ENCODE measurements at regions not wholly inside any gene's neighbourhood (a gene's known extent, or its start where the extent isn't known, plus 50 kb on each side); places are given as distances from the start of the nearest gene placed in this dataset.

- Histone ChIP-seq H3K27me3 (ENCODE audit: control insufficient read depth in 2 of 2, insufficient read depth in 2 of 2, low read length in 2 of 2) (no peaks in the 10 kb centered on the region), H3K27ac (ENCODE audit: low read depth, low read length) (no peak overlapping the region), H3K4me1 (ENCODE audit: control insufficient read depth in 2 of 2, insufficient read depth in 2 of 2, low read length in 2 of 2) (no peaks in the 10 kb centered on the region), H3K4me3 (ENCODE audit: low read length) (no peak overlapping the region), H3K9me3 (ENCODE audit: control insufficient read depth in 2 of 3, low read length in 3 of 3) (no peaks in the 10 kb centered on the region), H3K36me3 (ENCODE audit: control insufficient read depth in 2 of 3, insufficient read depth in 3 of 3, low read length in 3 of 3) (no peaks in the 10 kb centered on the region)
- ChIA-PET CTCF (no interaction called here), POLR2A (no interaction called here)
- peaks cover 0 to 16% (median 5%) of the 10 kb centered on the region in 5 donors for H3K27me3 Mint-ChIP-seq
- peaks cover 0 to 2% (median 0%) of the 10 kb centered on the region in 11 donors for H3K9me3 Mint-ChIP-seq
- H3K4me3 Mint-ChIP-seq = no peak overlapping the region
- no peak overlapping the region for H3K27ac Mint-ChIP-seq
- ATAC-seq (no peak), DNase-seq (no peak)
- no peaks in the 10 kb centered on the region for H3K36me3 Mint-ChIP-seq
- H3K4me1 Mint-ChIP-seq = no peaks in the 10 kb centered on the region
- intact Hi-C loops (cut with micrococcal nuclease) = no loop called here
Measured at GRCh38 chr14:25121337-25122129, 71.6 kb upstream of the STXBP6 start.

- ChIA-PET POLR2A (no interaction called here), CTCF (no interaction called here)
- H3K4me1 Mint-ChIP-seq = no peaks in the 10 kb centered on the region
- intact Hi-C loops (cut with micrococcal nuclease) = no loop called here
- no peaks in the 10 kb centered on the region for H3K36me3 ChIP-seq (ENCODE audit: control insufficient read depth in 2 of 3, insufficient read depth in 3 of 3, low read length in 3 of 3)
- H3K4me3 ChIP-seq (ENCODE audit: low read length) = no peak overlapping the region
- ATAC-seq (no peak), DNase-seq (no peak)
- no peaks in the 10 kb centered on the region for H3K4me1 ChIP-seq (ENCODE audit: control insufficient read depth in 2 of 2, insufficient read depth in 2 of 2, low read length in 2 of 2)
- peaks cover 0 to 16% (median 4%) of the 10 kb centered on the region in 5 donors for H3K27me3 Mint-ChIP-seq
- H3K27me3 ChIP-seq (ENCODE audit: control insufficient read depth in 2 of 2, insufficient read depth in 2 of 2, low read length in 2 of 2) = no peaks in the 10 kb centered on the region
- no peaks in the 10 kb centered on the region for H3K36me3 Mint-ChIP-seq
- H3K27ac ChIP-seq (ENCODE audit: low read depth, low read length) = no peak overlapping the region
- H3K4me3 Mint-ChIP-seq = no peak overlapping the region
- H3K9me3 ChIP-seq (ENCODE audit: control insufficient read depth in 2 of 3, low read length in 3 of 3) = no peaks in the 10 kb centered on the region
- peaks cover 0 to 2% (median 0%) of the 10 kb centered on the region in 11 donors for H3K9me3 Mint-ChIP-seq
- no peak overlapping the region for H3K27ac Mint-ChIP-seq
Measured at GRCh38 chr14:25120261-25120660, 70.3 kb upstream of the STXBP6 start.

- POLR2A ChIA-PET = no interaction called here
- Mint-ChIP-seq H3K4me3 (no peak overlapping the region), H3K36me3 (no peaks in the 10 kb centered on the region), H3K27ac (no peak overlapping the region), H3K27me3 (peaks cover 0 to 22% (median 14%) of the 10 kb centered on the region in 5 donors), H3K4me1 (no peaks in the 10 kb centered on the region), H3K9me3 (peaks cover 0 to 3% (median 0%) of the 10 kb centered on the region in 11 donors)
- H3K4me3 ChIP-seq (ENCODE audit: low read length) = no peak overlapping the region
- intact Hi-C loops (cut with micrococcal nuclease) = no loop called here
- DNase-seq (no peak), ATAC-seq (no peak)
- CTCF ChIA-PET = no interaction called here
- H3K27me3 ChIP-seq (ENCODE audit: control insufficient read depth in 2 of 2, insufficient read depth in 2 of 2, low read length in 2 of 2) = no peaks in the 10 kb centered on the region
- no peaks in the 10 kb centered on the region for H3K9me3 ChIP-seq (ENCODE audit: control insufficient read depth in 2 of 3, low read length in 3 of 3)
- H3K4me1 ChIP-seq (ENCODE audit: control insufficient read depth in 2 of 2, insufficient read depth in 2 of 2, low read length in 2 of 2) = no peaks in the 10 kb centered on the region
- H3K36me3 ChIP-seq (ENCODE audit: control insufficient read depth in 2 of 3, insufficient read depth in 3 of 3, low read length in 3 of 3) = no peaks in the 10 kb centered on the region
- H3K27ac ChIP-seq (ENCODE audit: low read depth, low read length) = no peak overlapping the region
Measured at GRCh38 chr14:25118671-25119070, 68.7 kb upstream of the STXBP6 start.

- no peaks in the 10 kb centered on the region for H3K4me1 ChIP-seq (ENCODE audit: control insufficient read depth in 2 of 2, insufficient read depth in 2 of 2, low read length in 2 of 2)
- no peak overlapping the region for H3K27ac Mint-ChIP-seq
- intact Hi-C loops (cut with micrococcal nuclease) = no loop called here
- H3K4me3 ChIP-seq (ENCODE audit: low read length) = no peak overlapping the region
- no peaks in the 10 kb centered on the region for H3K9me3 ChIP-seq (ENCODE audit: control insufficient read depth in 2 of 3, low read length in 3 of 3)
- POLR2A ChIA-PET = no interaction called here
- CTCF ChIA-PET = no interaction called here
- no peaks in the 10 kb centered on the region for H3K36me3 Mint-ChIP-seq
- H3K27me3 ChIP-seq (ENCODE audit: control insufficient read depth in 2 of 2, insufficient read depth in 2 of 2, low read length in 2 of 2) = no peaks in the 10 kb centered on the region
- H3K27me3 Mint-ChIP-seq = peaks cover 0 to 25% (median 20%) of the 10 kb centered on the region in 5 donors
- no peak overlapping the region for H3K4me3 Mint-ChIP-seq
- H3K27ac ChIP-seq (ENCODE audit: low read depth, low read length) = no peak overlapping the region
- no peak for ATAC-seq
- no peak for DNase-seq
- peaks cover 0 to 4% (median 0%) of the 10 kb centered on the region in 11 donors for H3K9me3 Mint-ChIP-seq
- no peaks in the 10 kb centered on the region for H3K36me3 ChIP-seq (ENCODE audit: control insufficient read depth in 2 of 3, insufficient read depth in 3 of 3, low read length in 3 of 3)
- no peaks in the 10 kb centered on the region for H3K4me1 Mint-ChIP-seq
Measured at GRCh38 chr14:25117342-25117741, 67.4 kb upstream of the STXBP6 start.

GRCh38 chr14:25116607-25117006 is 66.7 kb upstream of the STXBP6 start:
- Mint-ChIP-seq H3K27ac (no peak overlapping the region), H3K4me3 (no peak overlapping the region), H3K36me3 (no peaks in the 10 kb centered on the region), H3K27me3 (peaks cover 0 to 25% (median 20%) of the 10 kb centered on the region in 5 donors), H3K9me3 (peaks cover 0 to 3% (median 0%) of the 10 kb centered on the region in 11 donors), H3K4me1 (no peaks in the 10 kb centered on the region)
- Histone ChIP-seq H3K4me1 (ENCODE audit: control insufficient read depth in 2 of 2, insufficient read depth in 2 of 2, low read length in 2 of 2) (no peaks in the 10 kb centered on the region), H3K36me3 (ENCODE audit: control insufficient read depth in 2 of 3, insufficient read depth in 3 of 3, low read length in 3 of 3) (no peaks in the 10 kb centered on the region), H3K27me3 (ENCODE audit: control insufficient read depth in 2 of 2, insufficient read depth in 2 of 2, low read length in 2 of 2) (no peaks in the 10 kb centered on the region), H3K9me3 (ENCODE audit: control insufficient read depth in 2 of 3, low read length in 3 of 3) (no peaks in the 10 kb centered on the region), H3K4me3 (ENCODE audit: low read length) (no peak overlapping the region), H3K27ac (ENCODE audit: low read depth, low read length) (no peak overlapping the region)
- intact Hi-C loops (cut with micrococcal nuclease) = no loop called here
- no peak for DNase-seq
- POLR2A ChIA-PET = no interaction called here
- ATAC-seq = no peak
- CTCF ChIA-PET = no interaction called here

GRCh38 chr14:25113394-25113793 is 63.4 kb upstream of the STXBP6 start:
- intact Hi-C loops (cut with micrococcal nuclease) = no loop called here
- Mint-ChIP-seq H3K9me3 (peaks cover 0 to 3% (median 0%) of the 10 kb centered on the region in 11 donors), H3K36me3 (no peaks in the 10 kb centered on the region), H3K27me3 (peaks cover 0 to 31% (median 26%) of the 10 kb centered on the region in 5 donors), H3K4me1 (no peaks in the 10 kb centered on the region), H3K27ac (no peak overlapping the region), H3K4me3 (no peak overlapping the region)
- Histone ChIP-seq H3K4me3 (ENCODE audit: low read length) (no peak overlapping the region), H3K9me3 (ENCODE audit: control insufficient read depth in 2 of 3, low read length in 3 of 3) (no peaks in the 10 kb centered on the region), H3K27me3 (ENCODE audit: control insufficient read depth in 2 of 2, insufficient read depth in 2 of 2, low read length in 2 of 2) (no peaks in the 10 kb centered on the region), H3K36me3 (ENCODE audit: control insufficient read depth in 2 of 3, insufficient read depth in 3 of 3, low read length in 3 of 3) (no peaks in the 10 kb centered on the region), H3K4me1 (ENCODE audit: control insufficient read depth in 2 of 2, insufficient read depth in 2 of 2, low read length in 2 of 2) (no peaks in the 10 kb centered on the region), H3K27ac (ENCODE audit: low read depth, low read length) (no peak overlapping the region)
- CTCF ChIA-PET = no interaction called here
- POLR2A ChIA-PET = no interaction called here
- DNase-seq = no peak
- no peak for ATAC-seq

- ATAC-seq (no peak), DNase-seq (no peak)
- intact Hi-C loops (cut with micrococcal nuclease) = no loop called here
- no peak overlapping the region for H3K4me3 ChIP-seq (ENCODE audit: low read length)
- Mint-ChIP-seq H3K9me3 (peaks cover 0 to 3% (median 0%) of the 10 kb centered on the region in 11 donors), H3K27me3 (peaks cover 0 to 30% (median 25%) of the 10 kb centered on the region in 5 donors), H3K4me1 (no peaks in the 10 kb centered on the region), H3K36me3 (no peaks in the 10 kb centered on the region), H3K27ac (no peak overlapping the region), H3K4me3 (no peak overlapping the region)
- H3K27me3 ChIP-seq (ENCODE audit: control insufficient read depth in 2 of 2, insufficient read depth in 2 of 2, low read length in 2 of 2) = no peaks in the 10 kb centered on the region
- no peaks in the 10 kb centered on the region for H3K36me3 ChIP-seq (ENCODE audit: control insufficient read depth in 2 of 3, insufficient read depth in 3 of 3, low read length in 3 of 3)
- POLR2A ChIA-PET = no interaction called here
- no peak overlapping the region for H3K27ac ChIP-seq (ENCODE audit: low read depth, low read length)
- H3K9me3 ChIP-seq (ENCODE audit: control insufficient read depth in 2 of 3, low read length in 3 of 3) = no peaks in the 10 kb centered on the region
- H3K4me1 ChIP-seq (ENCODE audit: control insufficient read depth in 2 of 2, insufficient read depth in 2 of 2, low read length in 2 of 2) = no peaks in the 10 kb centered on the region
- CTCF ChIA-PET = no interaction called here
Measured at GRCh38 chr14:25111061-25111601, 61.2 kb upstream of the STXBP6 start.

Data from naive thymus-derived CD4-positive, alpha-beta T cell (primary cell).